ENCODE measurements at regions not wholly inside any gene's neighbourhood (a gene's known extent, or its start where the extent isn't known, plus 50 kb on each side); places are given as distances from the start of the nearest gene placed in this dataset.
A peak's percentile ranks its signal among the peaks of the same experiment; 100 is the strongest.

- no peak for DNase-seq (ENCODE audit: low read depth)
Measured at GRCh38 chr21:35321322-35322200, 272.5 kb upstream of the RUNX1 start.

- peak; percentile 35 for DNase-seq (ENCODE audit: low read depth)
Measured at GRCh38 chr21:35319684-35320283, 270.7 kb upstream of the RUNX1 start.

- no peak for DNase-seq (ENCODE audit: low read depth)
Measured at GRCh38 chr21:35316933-35317332, 267.8 kb upstream of the RUNX1 start.

GRCh38 chr21:35316456-35316855 is 267.4 kb upstream of the RUNX1 start:
- no peak for DNase-seq (ENCODE audit: low read depth)

GRCh38 chr21:35314857-35315582 is 265.9 kb upstream of the RUNX1 start:
- no peak for DNase-seq (ENCODE audit: low read depth)

GRCh38 chr21:35311985-35312384 is 262.9 kb upstream of the RUNX1 start:
- DNase-seq (ENCODE audit: low read depth), result no peak

GRCh38 chr21:35309316-35309715 is 260.2 kb upstream of the RUNX1 start:
- no peak for DNase-seq (ENCODE audit: low read depth)

GRCh38 chr21:35303085-35303484 is 254.0 kb upstream of the RUNX1 start:
- peak; percentile 95 for DNase-seq (ENCODE audit: low read depth)

GRCh38 chr21:35298757-35299156 is 249.7 kb upstream of the RUNX1 start:
- DNase-seq (ENCODE audit: low read depth), result no peak

GRCh38 chr21:35297665-35298064 is 248.6 kb upstream of the RUNX1 start:
- no peak for DNase-seq (ENCODE audit: low read depth)

GRCh38 chr21:35294231-35294898 is 245.3 kb upstream of the RUNX1 start:
- peak; percentile 52 for DNase-seq (ENCODE audit: low read depth)

- no peak for DNase-seq (ENCODE audit: low read depth)
Measured at GRCh38 chr21:35291973-35292627, 243.0 kb upstream of the RUNX1 start.

GRCh38 chr21:35291034-35291433 is 241.9 kb upstream of the RUNX1 start:
- DNase-seq (ENCODE audit: low read depth), result no peak

GRCh38 chr21:35288238-35288637 is 239.1 kb upstream of the RUNX1 start:
- DNase-seq (ENCODE audit: low read depth), result no peak

- no peak for DNase-seq (ENCODE audit: low read depth)
Measured at GRCh38 chr21:35284199-35284598, 235.1 kb upstream of the RUNX1 start.

- no peak for DNase-seq (ENCODE audit: low read depth)
Measured at GRCh38 chr21:35282944-35283343, 233.8 kb upstream of the RUNX1 start.

GRCh38 chr21:35281956-35282355 is 232.9 kb upstream of the RUNX1 start:
- DNase-seq (ENCODE audit: low read depth), result no peak

GRCh38 chr21:35280231-35280630 is 231.1 kb upstream of the RUNX1 start:
- DNase-seq (ENCODE audit: low read depth), result no peak

GRCh38 chr21:35275776-35276175 is 226.7 kb upstream of the RUNX1 start:
- DNase-seq (ENCODE audit: low read depth), result peak; percentile 54

GRCh38 chr21:35274923-35275322 is 225.8 kb upstream of the RUNX1 start:
- DNase-seq (ENCODE audit: low read depth), result no peak

- no peak for DNase-seq (ENCODE audit: low read depth)
Measured at GRCh38 chr21:35274090-35274489, 225.0 kb upstream of the RUNX1 start.

All from HT1080 (cell line).